ENCODE measurements at regions not wholly inside any gene's neighbourhood (a gene's known extent, or its start where the extent isn't known, plus 50 kb on each side); places are given as distances from the start of the nearest gene placed in this dataset.
A peak's percentile ranks its signal among the peaks of the same experiment; 100 is the strongest.

DNA sequence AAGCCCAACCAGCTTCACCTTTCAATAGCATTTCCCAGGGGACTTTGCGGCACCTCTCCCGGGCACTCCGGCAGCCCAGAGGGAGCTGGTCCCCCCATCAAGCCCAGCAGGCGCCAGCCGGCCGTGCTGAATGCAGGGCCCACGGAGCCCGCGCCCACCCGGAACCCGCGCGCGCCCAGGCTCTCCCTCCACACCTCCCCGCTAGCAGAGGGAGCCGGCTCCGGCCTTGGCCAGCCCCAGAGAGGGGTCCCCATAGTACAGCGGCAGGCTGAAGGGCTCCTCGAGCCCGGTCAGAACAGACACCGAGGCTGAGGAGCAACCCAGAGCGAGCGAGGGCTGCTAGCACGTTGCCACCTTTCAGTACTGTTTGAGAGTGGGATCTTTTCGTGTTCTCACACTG is 300.8 kb downstream of the DSEL start:
- TF ChIP-seq, protein P1, sequence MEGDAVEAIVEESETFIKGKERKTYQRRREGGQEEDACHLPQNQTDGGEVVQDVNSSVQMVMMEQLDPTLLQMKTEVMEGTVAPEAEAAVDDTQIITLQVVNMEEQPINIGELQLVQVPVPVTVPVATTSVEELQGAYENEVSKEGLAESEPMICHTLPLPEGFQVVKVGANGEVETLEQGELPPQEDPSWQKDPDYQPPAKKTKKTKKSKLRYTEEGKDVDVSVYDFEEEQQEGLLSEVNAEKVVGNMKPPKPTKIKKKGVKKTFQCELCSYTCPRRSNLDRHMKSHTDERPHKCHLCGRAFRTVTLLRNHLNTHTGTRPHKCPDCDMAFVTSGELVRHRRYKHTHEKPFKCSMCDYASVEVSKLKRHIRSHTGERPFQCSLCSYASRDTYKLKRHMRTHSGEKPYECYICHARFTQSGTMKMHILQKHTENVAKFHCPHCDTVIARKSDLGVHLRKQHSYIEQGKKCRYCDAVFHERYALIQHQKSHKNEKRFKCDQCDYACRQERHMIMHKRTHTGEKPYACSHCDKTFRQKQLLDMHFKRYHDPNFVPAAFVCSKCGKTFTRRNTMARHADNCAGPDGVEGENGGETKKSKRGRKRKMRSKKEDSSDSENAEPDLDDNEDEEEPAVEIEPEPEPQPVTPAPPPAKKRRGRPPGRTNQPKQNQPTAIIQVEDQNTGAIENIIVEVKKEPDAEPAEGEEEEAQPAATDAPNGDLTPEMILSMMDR (IDR thresholded peaks at IDR 0.05; ENCODE audit: insufficient read depth, low read length, missing control alignments): no peak
- no peak overlapping the region for H3K4me3 ChIP-seq (ENCODE audit: low read depth, low read length)
- no peak for DNase-seq (ENCODE audit: low read depth, low spot score)
- POLR2A ChIA-PET: no interaction called here
- CTCF ChIA-PET: interaction anchor here (1.1 to 1.8 kb wide), 3 partner anchors 15 to 1445 kb away, joined by 4 to 5 read pairs (median 5); no protein-coding TSS in a partner anchor

DNA sequence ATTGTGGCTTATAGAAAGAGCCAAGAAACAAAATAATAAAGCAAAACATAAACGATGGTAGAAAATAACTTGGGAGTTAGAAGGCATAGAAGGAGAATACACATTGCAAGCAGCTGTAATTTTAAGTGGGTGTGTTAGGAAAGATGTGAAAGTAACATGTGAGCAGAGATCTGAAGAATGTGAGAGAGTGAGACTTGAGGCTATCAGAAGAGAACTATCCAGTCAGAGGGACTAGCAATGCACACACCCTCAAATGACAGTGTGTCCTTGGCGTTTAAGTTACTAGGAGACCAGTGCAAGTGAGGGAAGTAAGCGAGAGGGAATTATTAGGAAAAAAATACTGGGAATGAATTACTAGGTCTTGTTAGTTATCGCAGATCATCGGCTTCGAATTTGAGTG is 304.9 kb downstream of the DSEL start:
- ChIA-PET CTCF (interaction anchor here (1.0 kb wide), 1 partner anchor 1449 kb away, joined by 3 read pairs; no protein-coding TSS in a partner anchor), POLR2A (no interaction called here)
- no peak for DNase-seq (ENCODE audit: low read depth, low spot score)
- TF ChIP-seq, protein P1 (IDR thresholded peaks at IDR 0.05; ENCODE audit: insufficient read depth, low read length, missing control alignments): no peak
- H3K4me3 ChIP-seq (ENCODE audit: low read depth, low read length): no peak overlapping the region

DNA sequence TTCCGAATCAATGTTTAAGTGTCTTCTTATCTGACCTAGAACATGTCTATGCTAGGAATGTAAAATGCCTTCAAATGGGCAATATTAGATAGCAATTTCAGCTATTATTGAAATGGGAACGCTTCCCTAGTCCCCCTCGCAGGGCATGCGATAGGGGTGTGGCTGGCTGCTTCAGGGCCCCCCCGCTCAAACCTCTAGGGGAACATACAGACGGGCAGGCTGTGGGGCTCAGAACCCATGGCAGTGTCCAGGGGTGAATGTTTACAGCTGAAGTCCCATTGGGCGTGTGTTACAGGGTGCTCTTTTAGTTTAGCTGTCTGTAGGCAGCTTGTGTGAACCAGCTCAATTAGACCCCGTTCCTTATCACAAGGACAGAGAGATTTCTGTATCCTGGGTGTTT is 315.9 kb downstream of the DSEL start:
- DNase-seq (ENCODE audit: low read depth, low spot score): no peak
- no peak overlapping the region for H3K4me3 ChIP-seq (ENCODE audit: low read depth, low read length)
- TF ChIP-seq, protein P1 (IDR thresholded peaks at IDR 0.05; ENCODE audit: insufficient read depth, low read length, missing control alignments): no peak
- CTCF ChIA-PET: interaction anchor here (0.7 to 4.9 kb wide), 13 partner anchors 10 to 1487 kb away, joined by 3 to 116 read pairs (median 5); no protein-coding TSS in a partner anchor
- POLR2A ChIA-PET: no interaction called here

DNA sequence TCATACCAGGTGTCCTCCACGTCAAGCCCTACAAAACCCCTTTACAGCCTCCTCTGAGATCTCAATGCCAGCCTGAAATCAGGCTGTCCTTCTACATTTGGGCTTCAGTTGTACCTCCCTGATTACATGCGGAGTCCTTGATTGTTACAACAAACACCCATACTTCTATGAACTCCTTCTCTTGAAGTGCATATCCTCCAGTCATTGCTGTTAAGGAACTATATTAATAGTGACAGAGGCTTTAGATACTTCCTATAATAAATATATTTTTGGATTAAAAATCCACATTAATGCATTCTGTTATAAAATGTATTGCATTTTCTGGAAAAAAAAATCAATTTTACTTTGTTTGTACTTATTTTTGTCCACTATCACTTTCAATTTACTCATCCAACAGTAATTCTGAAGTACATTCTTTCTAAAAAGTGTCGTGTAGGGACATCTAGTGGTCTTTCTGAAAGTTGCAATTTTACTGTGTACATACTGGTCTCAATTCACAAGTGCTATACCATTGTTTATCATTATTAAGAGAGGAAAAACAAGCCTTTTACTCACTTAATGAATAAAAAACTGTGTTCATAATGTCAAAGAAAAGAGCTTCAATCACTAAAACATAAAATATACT is 316.4 kb downstream of the DSEL start:
- H3K4me3 ChIP-seq (ENCODE audit: low read depth, low read length): no peak overlapping the region
- peak; percentile 19 for DNase-seq (ENCODE audit: low read depth, low spot score)
- ChIA-PET CTCF (interaction anchor here (0.7 to 4.9 kb wide), 14 partner anchors 9 to 1487 kb away, joined by 3 to 116 read pairs (median 5); no protein-coding TSS in a partner anchor), POLR2A (no interaction called here)
- TF ChIP-seq, protein P1 (IDR thresholded peaks at IDR 0.05; ENCODE audit: insufficient read depth, low read length, missing control alignments): peak; percentile 57

DNA sequence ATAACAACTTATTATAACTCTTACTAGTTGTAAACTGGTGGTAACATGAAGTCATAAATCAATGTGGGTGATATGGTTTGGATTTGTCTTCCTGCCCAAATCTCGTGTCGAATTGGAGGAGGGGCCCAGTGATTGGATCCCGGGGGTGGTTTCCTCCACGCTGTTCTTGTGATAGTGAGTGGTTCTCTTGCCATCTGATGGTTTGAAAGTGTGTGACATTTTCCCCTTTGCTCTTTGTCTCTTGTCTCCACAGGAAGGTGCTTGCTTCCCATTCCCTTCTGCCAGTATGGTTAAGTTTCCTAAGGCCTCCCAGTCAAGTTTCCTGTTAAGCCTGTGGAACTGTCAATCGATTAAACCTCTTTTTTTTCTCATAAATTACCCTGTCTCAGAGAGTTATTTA is 321.6 kb downstream of the DSEL start:
- no peak overlapping the region for H3K4me3 ChIP-seq (ENCODE audit: low read depth, low read length)
- POLR2A ChIA-PET: no interaction called here
- no peak for DNase-seq (ENCODE audit: low read depth, low spot score)
- TF ChIP-seq, protein P1 (IDR thresholded peaks at IDR 0.05; ENCODE audit: insufficient read depth, low read length, missing control alignments): no peak
- CTCF ChIA-PET: no interaction called here

DNA sequence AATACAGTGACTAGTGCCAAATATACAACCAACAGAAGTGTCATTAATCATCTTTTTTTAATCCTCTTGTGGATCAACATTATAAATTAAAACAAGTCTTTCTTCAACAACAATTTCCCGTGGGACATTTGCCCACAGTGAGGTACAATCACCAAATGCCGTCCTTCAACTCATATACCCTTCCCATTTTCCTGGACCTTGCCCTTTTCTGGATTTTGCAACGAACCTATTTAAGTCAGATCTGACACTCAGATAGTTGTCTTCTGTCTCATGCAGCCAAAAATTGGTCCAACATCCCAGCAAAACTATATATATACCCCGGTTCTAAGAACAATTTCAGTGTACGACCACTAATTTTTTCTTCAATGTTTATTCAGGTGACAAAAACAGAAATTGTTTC is 324.0 kb downstream of the DSEL start:
- TF ChIP-seq, protein P1 (IDR thresholded peaks at IDR 0.05; ENCODE audit: insufficient read depth, low read length, missing control alignments): no peak
- POLR2A ChIA-PET: no interaction called here
- CTCF ChIA-PET: no interaction called here

More for the DNA sequence above, 324.0 kb downstream of the DSEL start:
- H3K4me3 ChIP-seq (ENCODE audit: low read depth, low read length): no peak overlapping the region
- DNase-seq (ENCODE audit: low read depth, low spot score): no peak
